Gastrocnemius medialis (tissue), 4 donors: ENCODE measurements at regions not wholly inside any gene's neighbourhood (a gene's known extent, or its start where the extent isn't known, plus 50 kb on each side); places are given as distances from the start of the nearest gene placed in this dataset.

Experiments
- ATAC-seq, 2 donors: fragments of 150-250 bp; one replicate each; pipeline ENCODE4 v1.9.1; 2016
- DNase-seq, 2 donors: peaks; one replicate each; pipeline ENCODE4 v3.0.0-alpha.2; 2019
- H3K27ac ChIP-seq, 4 donors: fragments of 200-600 bp; sonication (generic); 1 replicate in 1 of 4; 2 replicates in 3 of 4; pipeline ENCODE4 v1.5.1; 2016 to 2018; ENCODE audit warnings: mild to moderate bottlenecking in 2 of 4, moderate library complexity in 1 of 4
- H3K27me3 ChIP-seq, 3 donors: fragments of 200-600 bp; sonication (generic) in 2 of 3; 1 replicate in 1 of 3; 2 replicates in 2 of 3; pipeline versions ENCODE4 v1.5.1 to v1.6.0; 2016 to 2019; ENCODE audit warnings: mild to moderate bottlenecking in 1 of 3, moderate library complexity in 1 of 3
- H3K36me3 ChIP-seq, 2 donors: fragments of 200-600 bp; sonication (generic) in 1 of 2; one replicate each; pipeline ENCODE4 v1.5.1; 2017 to 2018
- H3K4me1 ChIP-seq, 2 donors: fragments of 200-600 bp; sonication (generic) in 1 of 2; one replicate each; pipeline ENCODE4 v1.5.1; 2016 to 2017; ENCODE audit warnings: mild to moderate bottlenecking in 2 of 2
- H3K4me3 ChIP-seq, 4 donors: fragments of 200-600 bp; sonication (generic) in 3 of 4; 1 replicate in 1 of 4; 2 replicates in 3 of 4; pipeline ENCODE4 v1.5.1; 2016 to 2019; ENCODE audit warnings: mild to moderate bottlenecking in 2 of 4
- H3K9me3 ChIP-seq, 3 donors: fragments of 200-600 bp; sonication (generic) in 2 of 3; 1 replicate in 1 of 3; 2 replicates in 2 of 3; pipeline ENCODE4 v1.5.1; 2016 to 2019
- CTCF ChIP-seq, 5 experiments: fragments of 450-650 bp in 3 of 5; fragments of 200-600 bp in 2 of 5; sonication (generic) in 2 of 5; IDR thresholded peaks in 4 of 5; conservative IDR thresholded peaks in 1 of 5; 1 replicate in 4 of 5; 2 replicates in 1 of 5; pipeline ENCODE4 v1.5.1; 2016 to 2019; ENCODE audit warnings: antibody characterized with exemption in 5 of 5, mild to moderate bottlenecking in 3 of 5, moderate library complexity in 3 of 5
- POLR2A ChIP-seq, 2 donors: fragments of 450-650 bp; IDR thresholded peaks; one replicate each; pipeline ENCODE4 v1.6.1; 2017; ENCODE audit warnings: antibody characterized with exemption in 2 of 2, mild to moderate bottlenecking in 2 of 2, moderate library complexity in 2 of 2
- in situ Hi-C, 4 donors: fragments of 200-750 bp; cut with MboI; loops; one replicate each; pipeline versions ENCODE4 v1.15.0 to v1.8.0; 2017; ENCODE audit warnings: low sequenced_read_pairs in 4 of 4
- intact Hi-C: fragments of 100-400 bp; cut with DNase I; formaldehyde crosslinking; loops from one replicate; pipeline ENCODE4 v1.15.1; 2023; ENCODE audit warnings: low total_unique reads

DNA sequence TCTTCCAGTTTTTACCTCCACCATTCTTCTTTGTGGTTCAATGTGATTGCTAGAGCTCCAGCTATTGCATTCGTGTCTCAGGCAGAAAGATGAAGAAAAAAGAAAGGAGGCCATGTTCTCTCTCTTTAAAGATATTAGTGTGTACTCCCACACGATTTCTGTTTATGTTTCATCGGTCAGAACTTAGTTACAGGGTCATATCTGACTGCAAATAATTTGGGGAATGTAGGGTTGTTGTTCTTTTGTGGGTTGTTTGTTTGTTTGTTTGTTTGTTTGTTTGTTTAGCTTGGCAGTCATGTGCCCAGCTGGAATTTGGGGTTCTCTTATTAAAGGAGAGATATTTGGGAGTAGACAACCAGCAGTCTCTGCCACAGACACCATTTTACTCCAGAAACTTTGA is 53.6 kb upstream of the PIK3CG start:
- no peak for TF ChIP-seq CTCF (IDR thresholded peaks at IDR 0.05 in 4 of 5, conservative IDR thresholded peaks at IDR 0.05 in 1 of 5)
- no peak for TF ChIP-seq POLR2A (IDR thresholded peaks at IDR 0.05)
- Histone ChIP-seq H3K36me3 (no peaks in the 10 kb centered on the region), H3K27ac (peak overlapping the region in 1 of 4 donors; percentile 36), H3K4me1 (peaks cover 0 to 9% of the 10 kb centered on the region in 2 donors), H3K9me3 (no peaks in the 10 kb centered on the region), H3K4me3 (no peak overlapping the region), H3K27me3 (no peaks in the 10 kb centered on the region)
- intact Hi-C loops (no loop called here), in situ Hi-C loops (no loop called here)
- ATAC-seq (no peak), DNase-seq (no peak)

- ATAC-seq (peak; percentile 75 to 76), DNase-seq (peak; percentile 30 to 56)
- Histone ChIP-seq H3K4me1 (peaks cover 0 to 9% of the 10 kb centered on the region in 2 donors), H3K9me3 (no peaks in the 10 kb centered on the region), H3K36me3 (no peaks in the 10 kb centered on the region), H3K4me3 (no peak overlapping the region), H3K27ac (peak overlapping the region in 2 of 4 donors; percentile 36 to 38), H3K27me3 (no peaks in the 10 kb centered on the region)
- in situ Hi-C loops = no loop called here
- no peak for TF ChIP-seq CTCF (IDR thresholded peaks at IDR 0.05 in 4 of 5, conservative IDR thresholded peaks at IDR 0.05 in 1 of 5)
- TF ChIP-seq POLR2A (IDR thresholded peaks at IDR 0.05) = peak in 1 of 2 donors; percentile 18
- intact Hi-C loops = no loop called here
Observed at GRCh38 chr7:106812027-106812643, 52.9 kb upstream of the PIK3CG start.

- DNase-seq (no peak), ATAC-seq (peak; percentile 87 to 95)
- H3K27me3 ChIP-seq = no peaks in the 10 kb centered on the region
- no peaks in the 10 kb centered on the region for H3K9me3 ChIP-seq
- peaks cover 0 to 9% of the 10 kb centered on the region in 2 donors for H3K4me1 ChIP-seq
- H3K27ac ChIP-seq = peak overlapping the region in 2 of 4 donors; percentile 36 to 57
- TF ChIP-seq POLR2A (IDR thresholded peaks at IDR 0.05) (no peak), CTCF (IDR thresholded peaks at IDR 0.05 in 4 of 5, conservative IDR thresholded peaks at IDR 0.05 in 1 of 5) (no peak)
- intact Hi-C loops (no loop called here), in situ Hi-C loops (no loop called here)
- H3K4me3 ChIP-seq = no peak overlapping the region
- no peaks in the 10 kb centered on the region for H3K36me3 ChIP-seq
Observed at GRCh38 chr7:106813705-106814305, 51.3 kb upstream of the PIK3CG start.

GRCh38 chr7:106814887-106815286 is 50.2 kb upstream of the PIK3CG start:
- intact Hi-C loops (no loop called here), in situ Hi-C loops (no loop called here)
- no peaks in the 10 kb centered on the region for H3K36me3 ChIP-seq
- DNase-seq (no peak), ATAC-seq (no peak)
- no peak overlapping the region for H3K4me3 ChIP-seq
- H3K27me3 ChIP-seq = no peaks in the 10 kb centered on the region
- H3K9me3 ChIP-seq = no peaks in the 10 kb centered on the region
- peaks cover 0 to 9% of the 10 kb centered on the region in 2 donors for H3K4me1 ChIP-seq
- H3K27ac ChIP-seq = no peak overlapping the region
- no peak for TF ChIP-seq POLR2A (IDR thresholded peaks at IDR 0.05)
- no peak for TF ChIP-seq CTCF (IDR thresholded peaks at IDR 0.05 in 4 of 5, conservative IDR thresholded peaks at IDR 0.05 in 1 of 5)
